WTC11 (cell line): ENCODE measurements at regions not wholly inside any gene's neighbourhood (a gene's known extent, or its start where the extent isn't known, plus 50 kb on each side); places are given as distances from the start of the nearest gene placed in this dataset.

Experiments
- ATAC-seq: fragments of 200-7000 bp; cut with Tn5 transposase; 2 replicates; pipeline ENCODE4 v1.10.0; 2021; ENCODE audit warnings: mild to moderate bottlenecking, moderate library complexity
- CTCF ChIA-PET: fragments of 300-600 bp; sonication (Branson Sonifier 250); formaldehyde crosslinking; loops from one replicate; lab custom pipeline; 2021; ENCODE audit warnings: antibody characterized with exemption; lab: Charles Lee
- POLR2A ChIA-PET: fragments of 350-600 bp; sonication (Branson Sonifier 250); formaldehyde crosslinking; loops from one replicate; lab custom pipeline; 2021; ENCODE audit warnings: antibody characterized with exemption; lab: Charles Lee
- DNase-seq: peaks from one replicate; pipeline ENCODE4 v3.0.0; 2021; ENCODE audit warnings: low spot score
- H3K27ac Mint-ChIP-seq: 2 replicates; pipeline ENCODE4 v1.8.0; 2021; ENCODE audit warnings: mixed read lengths
- H3K27me3 Mint-ChIP-seq: 2 replicates; pipeline ENCODE4 v1.8.0; 2021; ENCODE audit warnings: low read depth, mild to moderate bottlenecking, moderate library complexity, mixed read lengths
- H3K36me3 Mint-ChIP-seq: 2 replicates; pipeline ENCODE4 v1.8.0; 2021; ENCODE audit warnings: mixed read lengths
- H3K4me1 Mint-ChIP-seq: 2 replicates; pipeline ENCODE4 v1.8.0; 2022; ENCODE audit warnings: mixed read lengths
- H3K4me3 Mint-ChIP-seq: 2 replicates; pipeline ENCODE4 v1.8.0; 2021; ENCODE audit warnings: mild to moderate bottlenecking, moderate library complexity, mixed read lengths
- H3K9me3 Mint-ChIP-seq: 2 replicates; pipeline ENCODE4 v1.8.0; 2021; ENCODE audit warnings: mixed read lengths
- ATF1 ChIP-seq: sonication (generic); formaldehyde crosslinking; IDR thresholded peaks from 2 replicates; pipeline ENCODE4 v1.8.1; 2023; ENCODE audit warnings: mild to moderate bottlenecking, moderate library complexity, missing genetic modification reagents
- EMX1 ChIP-seq: fragments of 250-450 bp; sonication (Bioruptor Pico); IDR thresholded peaks from 2 replicates; pipeline ENCODE4 v1.8.0; 2021; ENCODE audit warnings: mild to moderate bottlenecking
- ETV6 ChIP-seq: sonication (generic); formaldehyde crosslinking; IDR thresholded peaks from 2 replicates; pipeline ENCODE4 v1.8.1; 2022; ENCODE audit warnings: mild to moderate bottlenecking, missing genetic modification reagents
- GABPB1 ChIP-seq: sonication (generic); formaldehyde crosslinking; IDR thresholded peaks from 2 replicates; pipeline ENCODE4 v1.8.1; 2023; ENCODE audit warnings: mild to moderate bottlenecking, missing genetic modification reagents
- GRHL2 ChIP-seq: fragments of 250-450 bp; sonication (Bioruptor Pico); IDR thresholded peaks from 2 replicates; pipeline ENCODE4 v1.8.0; 2022; ENCODE audit warnings: mild to moderate bottlenecking, moderate library complexity; ENCODE audit not compliant: insufficient replicate concordance, severe bottlenecking
- JAZF1 ChIP-seq: fragments of 250-450 bp; sonication (Bioruptor Pico); IDR thresholded peaks from 2 replicates; pipeline ENCODE4 v1.9.0; 2021; ENCODE audit warnings: moderate library complexity, mild to moderate bottlenecking, inconsistent platforms
- NR1H2 ChIP-seq: sonication (generic); formaldehyde crosslinking; IDR thresholded peaks from 2 replicates; pipeline ENCODE4 v1.9.0; 2021; ENCODE audit warnings: mild to moderate bottlenecking, moderate library complexity, missing genetic modification reagents
- OVOL2 ChIP-seq: fragments of 250-450 bp; sonication (Bioruptor Pico); IDR thresholded peaks from 2 replicates; pipeline ENCODE4 v1.9.0; 2021; ENCODE audit warnings: mild to moderate bottlenecking, borderline replicate concordance
- SMAD4 ChIP-seq: sonication (generic); formaldehyde crosslinking; IDR thresholded peaks from 2 replicates; pipeline ENCODE4 v1.8.0; 2022; ENCODE audit warnings: mild to moderate bottlenecking, missing genetic modification reagents
- ZNF121 ChIP-seq: sonication (generic); formaldehyde crosslinking; IDR thresholded peaks from 2 replicates; pipeline ENCODE4 v1.8.0; 2023; ENCODE audit warnings: missing genetic modification reagents
- ZNF671 ChIP-seq: fragments of 250-450 bp; sonication (Bioruptor Pico); IDR thresholded peaks from 2 replicates; pipeline ENCODE4 v1.8.0; 2021; ENCODE audit warnings: mild to moderate bottlenecking
- TF ChIP-seq, protein P1 (sequence below): sonication (generic); formaldehyde crosslinking; conservative IDR thresholded peaks from 2 replicates; pipeline ENCODE4 v1.8.1; 2023; ENCODE audit warnings: mild to moderate bottlenecking, low read depth, missing genetic modification reagents, moderate library complexity
- TF ChIP-seq, protein P2 (sequence below): fragments of 250-450 bp; sonication (Bioruptor Pico); conservative IDR thresholded peaks from 2 replicates; pipeline ENCODE4 v1.9.0; 2021; ENCODE audit warnings: mild to moderate bottlenecking
- TF ChIP-seq, protein P3 (sequence below): sonication (generic); formaldehyde crosslinking; IDR thresholded peaks from 2 replicates; pipeline ENCODE4 v1.8.1; 2022; ENCODE audit warnings: mild to moderate bottlenecking, moderate library complexity, missing genetic modification reagents
- TF ChIP-seq, protein P4 (sequence below): sonication (generic); formaldehyde crosslinking; conservative IDR thresholded peaks from 2 replicates; pipeline ENCODE4 v1.8.1; 2022; ENCODE audit warnings: mild to moderate bottlenecking, missing genetic modification reagents
- TF ChIP-seq, protein P5 (sequence below): fragments of 200-600 bp; IDR thresholded peaks from 2 replicates; pipeline ENCODE4 v1.8.0; 2022; ENCODE audit warnings: antibody characterized with exemption
- TF ChIP-seq, protein P6 (sequence below): sonication (generic); formaldehyde crosslinking; IDR thresholded peaks from 2 replicates; pipeline ENCODE4 v1.8.1; 2023; ENCODE audit warnings: mild to moderate bottlenecking, missing genetic modification reagents
- TF ChIP-seq, protein P7 (sequence below): sonication (generic); formaldehyde crosslinking; IDR thresholded peaks from 2 replicates; pipeline ENCODE4 v1.8.1; 2022; ENCODE audit warnings: low read depth, mild to moderate bottlenecking, moderate library complexity, missing genetic modification reagents, borderline replicate concordance
- TF ChIP-seq, protein P8 (sequence below): fragments of 250-450 bp; sonication (Bioruptor Pico); IDR thresholded peaks from 2 replicates; pipeline ENCODE4 v2.1.2; 2022; ENCODE audit warnings: mild to moderate bottlenecking, moderate library complexity

DNA sequence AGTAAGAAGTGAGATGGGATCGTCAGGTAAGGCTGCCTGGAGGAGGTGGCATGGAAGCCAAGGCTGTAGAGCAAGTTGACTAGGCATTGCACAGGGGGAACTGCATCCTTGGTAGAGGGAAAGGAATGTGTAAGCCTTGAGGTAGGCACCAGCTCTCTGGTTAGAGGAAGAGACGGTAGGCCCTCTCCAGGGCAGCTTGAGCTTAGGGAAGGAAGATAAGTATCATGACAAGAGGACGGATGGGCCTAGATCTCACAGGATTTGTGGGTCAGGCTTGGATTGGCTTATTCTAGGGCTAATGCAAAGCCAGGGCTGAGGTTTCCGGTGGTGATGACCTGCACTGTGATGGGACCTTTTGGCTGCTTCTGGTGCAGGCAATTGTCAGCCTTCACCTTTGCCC lies 1035.8 kb downstream of the TBC1D22A start (continued):
- TF ChIP-seq, protein P1, sequence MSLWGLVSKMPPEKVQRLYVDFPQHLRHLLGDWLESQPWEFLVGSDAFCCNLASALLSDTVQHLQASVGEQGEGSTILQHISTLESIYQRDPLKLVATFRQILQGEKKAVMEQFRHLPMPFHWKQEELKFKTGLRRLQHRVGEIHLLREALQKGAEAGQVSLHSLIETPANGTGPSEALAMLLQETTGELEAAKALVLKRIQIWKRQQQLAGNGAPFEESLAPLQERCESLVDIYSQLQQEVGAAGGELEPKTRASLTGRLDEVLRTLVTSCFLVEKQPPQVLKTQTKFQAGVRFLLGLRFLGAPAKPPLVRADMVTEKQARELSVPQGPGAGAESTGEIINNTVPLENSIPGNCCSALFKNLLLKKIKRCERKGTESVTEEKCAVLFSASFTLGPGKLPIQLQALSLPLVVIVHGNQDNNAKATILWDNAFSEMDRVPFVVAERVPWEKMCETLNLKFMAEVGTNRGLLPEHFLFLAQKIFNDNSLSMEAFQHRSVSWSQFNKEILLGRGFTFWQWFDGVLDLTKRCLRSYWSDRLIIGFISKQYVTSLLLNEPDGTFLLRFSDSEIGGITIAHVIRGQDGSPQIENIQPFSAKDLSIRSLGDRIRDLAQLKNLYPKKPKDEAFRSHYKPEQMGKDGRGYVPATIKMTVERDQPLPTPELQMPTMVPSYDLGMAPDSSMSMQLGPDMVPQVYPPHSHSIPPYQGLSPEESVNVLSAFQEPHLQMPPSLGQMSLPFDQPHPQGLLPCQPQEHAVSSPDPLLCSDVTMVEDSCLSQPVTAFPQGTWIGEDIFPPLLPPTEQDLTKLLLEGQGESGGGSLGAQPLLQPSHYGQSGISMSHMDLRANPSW: no peak
- TF ChIP-seq, protein P2, sequence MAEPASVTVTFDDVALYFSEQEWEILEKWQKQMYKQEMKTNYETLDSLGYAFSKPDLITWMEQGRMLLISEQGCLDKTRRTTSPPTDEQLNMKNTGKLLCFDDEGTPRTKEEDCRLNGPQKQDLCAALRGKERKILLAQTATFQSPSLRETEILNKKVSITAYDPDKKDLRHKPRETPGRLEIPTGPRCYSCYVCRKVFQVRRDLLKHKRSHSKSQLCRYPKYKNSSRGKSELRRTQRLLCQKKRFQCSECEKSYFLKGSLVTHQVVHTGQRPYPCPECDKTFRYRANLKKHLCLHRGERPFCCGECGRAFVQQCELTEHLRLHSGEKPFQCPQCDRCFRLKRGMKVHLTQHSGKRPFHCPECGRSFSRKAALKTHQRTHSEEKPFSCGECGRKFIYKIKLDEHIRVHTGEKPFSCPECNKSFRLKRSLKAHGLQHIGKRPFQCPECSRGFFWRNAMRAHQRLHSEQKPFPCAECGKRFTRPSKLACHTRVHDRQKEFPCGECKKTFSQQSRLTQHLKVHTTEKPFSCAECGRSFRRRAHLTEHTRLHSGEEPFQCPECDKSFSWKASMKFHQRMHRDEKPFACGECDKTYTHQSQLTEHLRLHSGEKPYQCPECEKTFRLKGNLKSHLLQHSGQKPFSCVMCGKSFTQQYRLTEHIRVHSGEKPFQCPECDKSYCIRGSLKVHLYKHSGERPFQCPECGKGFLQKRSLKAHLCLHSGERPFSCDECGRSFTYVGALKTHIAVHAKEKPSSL: no peak
- no peak for TF ChIP-seq NR1H2 (CRISPR knock-in tag)
- TF ChIP-seq JAZF1 (CRISPR knock-in tag): no peak
- TF ChIP-seq, protein P3, sequence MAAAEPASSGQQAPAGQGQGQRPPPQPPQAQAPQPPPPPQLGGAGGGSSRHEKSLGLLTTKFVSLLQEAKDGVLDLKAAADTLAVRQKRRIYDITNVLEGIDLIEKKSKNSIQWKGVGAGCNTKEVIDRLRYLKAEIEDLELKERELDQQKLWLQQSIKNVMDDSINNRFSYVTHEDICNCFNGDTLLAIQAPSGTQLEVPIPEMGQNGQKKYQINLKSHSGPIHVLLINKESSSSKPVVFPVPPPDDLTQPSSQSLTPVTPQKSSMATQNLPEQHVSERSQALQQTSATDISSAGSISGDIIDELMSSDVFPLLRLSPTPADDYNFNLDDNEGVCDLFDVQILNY (CRISPR knock-in tag): no peak
- TF ChIP-seq ZNF121 (CRISPR knock-in tag): no peak

DNA sequence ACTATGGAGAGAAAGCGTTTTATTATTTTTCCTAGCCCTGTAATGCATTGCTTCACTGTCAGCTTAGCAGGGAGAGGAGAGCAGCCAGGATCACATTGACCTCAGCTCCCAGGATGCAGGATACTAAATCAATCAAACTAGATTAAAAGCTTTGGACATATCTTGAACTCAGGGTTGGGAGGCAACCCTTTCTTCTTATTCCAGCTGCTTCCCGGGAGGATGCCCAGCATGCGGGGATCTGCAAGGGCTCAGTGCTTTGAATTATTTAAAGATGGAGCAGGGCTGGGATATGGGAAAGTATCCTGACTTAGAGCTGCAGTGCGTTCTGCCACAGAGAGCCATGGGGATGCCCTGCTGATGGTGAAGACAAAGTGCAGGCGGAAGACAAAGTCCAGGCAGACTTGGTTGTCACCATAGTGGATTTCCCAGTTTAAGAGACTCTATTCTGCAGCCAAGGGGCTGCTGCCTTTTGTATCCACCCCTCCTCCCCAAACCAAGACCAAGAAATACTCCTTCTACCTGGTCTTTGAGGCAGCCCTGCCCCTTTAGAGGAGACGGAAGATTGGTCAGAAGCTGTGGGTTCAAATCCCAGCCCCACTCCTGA lies 1035.0 kb downstream of the TBC1D22A start:
- no peak for ATAC-seq
- Mint-ChIP-seq H3K4me3 (no peak overlapping the region), H3K27me3 (no peaks in the 10 kb centered on the region), H3K4me1 (no peaks in the 10 kb centered on the region), H3K36me3 (no peaks in the 10 kb centered on the region), H3K27ac (no peak overlapping the region), H3K9me3 (peaks cover 16% of the 10 kb centered on the region)
- CTCF ChIA-PET: no interaction called here
- TF ChIP-seq, protein P4, sequence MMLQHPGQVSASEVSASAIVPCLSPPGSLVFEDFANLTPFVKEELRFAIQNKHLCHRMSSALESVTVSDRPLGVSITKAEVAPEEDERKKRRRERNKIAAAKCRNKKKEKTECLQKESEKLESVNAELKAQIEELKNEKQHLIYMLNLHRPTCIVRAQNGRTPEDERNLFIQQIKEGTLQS: no peak
- TF ChIP-seq ATF1: no peak
- TF ChIP-seq ZNF671: no peak
- TF ChIP-seq, protein P5, sequence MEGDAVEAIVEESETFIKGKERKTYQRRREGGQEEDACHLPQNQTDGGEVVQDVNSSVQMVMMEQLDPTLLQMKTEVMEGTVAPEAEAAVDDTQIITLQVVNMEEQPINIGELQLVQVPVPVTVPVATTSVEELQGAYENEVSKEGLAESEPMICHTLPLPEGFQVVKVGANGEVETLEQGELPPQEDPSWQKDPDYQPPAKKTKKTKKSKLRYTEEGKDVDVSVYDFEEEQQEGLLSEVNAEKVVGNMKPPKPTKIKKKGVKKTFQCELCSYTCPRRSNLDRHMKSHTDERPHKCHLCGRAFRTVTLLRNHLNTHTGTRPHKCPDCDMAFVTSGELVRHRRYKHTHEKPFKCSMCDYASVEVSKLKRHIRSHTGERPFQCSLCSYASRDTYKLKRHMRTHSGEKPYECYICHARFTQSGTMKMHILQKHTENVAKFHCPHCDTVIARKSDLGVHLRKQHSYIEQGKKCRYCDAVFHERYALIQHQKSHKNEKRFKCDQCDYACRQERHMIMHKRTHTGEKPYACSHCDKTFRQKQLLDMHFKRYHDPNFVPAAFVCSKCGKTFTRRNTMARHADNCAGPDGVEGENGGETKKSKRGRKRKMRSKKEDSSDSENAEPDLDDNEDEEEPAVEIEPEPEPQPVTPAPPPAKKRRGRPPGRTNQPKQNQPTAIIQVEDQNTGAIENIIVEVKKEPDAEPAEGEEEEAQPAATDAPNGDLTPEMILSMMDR: no peak
- TF ChIP-seq GRHL2 (CRISPR knock-in tag): no peak
- TF ChIP-seq, protein P6, sequence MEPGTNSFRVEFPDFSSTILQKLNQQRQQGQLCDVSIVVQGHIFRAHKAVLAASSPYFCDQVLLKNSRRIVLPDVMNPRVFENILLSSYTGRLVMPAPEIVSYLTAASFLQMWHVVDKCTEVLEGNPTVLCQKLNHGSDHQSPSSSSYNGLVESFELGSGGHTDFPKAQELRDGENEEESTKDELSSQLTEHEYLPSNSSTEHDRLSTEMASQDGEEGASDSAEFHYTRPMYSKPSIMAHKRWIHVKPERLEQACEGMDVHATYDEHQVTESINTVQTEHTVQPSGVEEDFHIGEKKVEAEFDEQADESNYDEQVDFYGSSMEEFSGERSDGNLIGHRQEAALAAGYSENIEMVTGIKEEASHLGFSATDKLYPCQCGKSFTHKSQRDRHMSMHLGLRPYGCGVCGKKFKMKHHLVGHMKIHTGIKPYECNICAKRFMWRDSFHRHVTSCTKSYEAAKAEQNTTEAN (CRISPR knock-in tag): no peak
- TF ChIP-seq, protein P7, sequence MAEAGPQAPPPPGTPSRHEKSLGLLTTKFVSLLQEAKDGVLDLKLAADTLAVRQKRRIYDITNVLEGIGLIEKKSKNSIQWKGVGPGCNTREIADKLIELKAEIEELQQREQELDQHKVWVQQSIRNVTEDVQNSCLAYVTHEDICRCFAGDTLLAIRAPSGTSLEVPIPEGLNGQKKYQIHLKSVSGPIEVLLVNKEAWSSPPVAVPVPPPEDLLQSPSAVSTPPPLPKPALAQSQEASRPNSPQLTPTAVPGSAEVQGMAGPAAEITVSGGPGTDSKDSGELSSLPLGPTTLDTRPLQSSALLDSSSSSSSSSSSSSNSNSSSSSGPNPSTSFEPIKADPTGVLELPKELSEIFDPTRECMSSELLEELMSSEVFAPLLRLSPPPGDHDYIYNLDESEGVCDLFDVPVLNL (CRISPR knock-in tag): no peak
- no peak for TF ChIP-seq GABPB1 (CRISPR knock-in tag)
- TF ChIP-seq OVOL2 (CRISPR knock-in tag): no peak
- TF ChIP-seq EMX1: no peak
- TF ChIP-seq, protein P8, sequence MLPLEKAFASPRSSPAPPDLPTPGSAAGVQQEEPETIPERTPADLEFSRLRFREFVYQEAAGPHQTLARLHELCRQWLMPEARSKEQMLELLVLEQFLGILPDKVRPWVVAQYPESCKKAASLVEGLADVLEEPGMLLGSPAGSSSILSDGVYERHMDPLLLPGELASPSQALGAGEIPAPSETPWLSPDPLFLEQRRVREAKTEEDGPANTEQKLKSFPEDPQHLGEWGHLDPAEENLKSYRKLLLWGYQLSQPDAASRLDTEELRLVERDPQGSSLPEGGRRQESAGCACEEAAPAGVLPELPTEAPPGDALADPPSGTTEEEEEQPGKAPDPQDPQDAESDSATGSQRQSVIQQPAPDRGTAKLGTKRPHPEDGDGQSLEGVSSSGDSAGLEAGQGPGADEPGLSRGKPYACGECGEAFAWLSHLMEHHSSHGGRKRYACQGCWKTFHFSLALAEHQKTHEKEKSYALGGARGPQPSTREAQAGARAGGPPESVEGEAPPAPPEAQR: no peak
- TF ChIP-seq SMAD4 (CRISPR knock-in tag): no peak
- TF ChIP-seq ETV6 (CRISPR knock-in tag): no peak
- DNase-seq: no peak
- POLR2A ChIA-PET: interaction anchor here (0.6 kb wide), 1 partner anchor 994 kb away, joined by 7 read pairs; no protein-coding TSS in a partner anchor
